AML-193 (cell line): ENCODE measurements at regions not wholly inside any gene's neighbourhood (a gene's known extent, or its start where the extent isn't known, plus 50 kb on each side); places are given as distances from the start of the nearest gene placed in this dataset.

Experiments
- DNase-seq, 2 experiments: peaks; one replicate each; lab custom pipeline; 2025; lab: John Stamatoyannopoulos, UW

DNA sequence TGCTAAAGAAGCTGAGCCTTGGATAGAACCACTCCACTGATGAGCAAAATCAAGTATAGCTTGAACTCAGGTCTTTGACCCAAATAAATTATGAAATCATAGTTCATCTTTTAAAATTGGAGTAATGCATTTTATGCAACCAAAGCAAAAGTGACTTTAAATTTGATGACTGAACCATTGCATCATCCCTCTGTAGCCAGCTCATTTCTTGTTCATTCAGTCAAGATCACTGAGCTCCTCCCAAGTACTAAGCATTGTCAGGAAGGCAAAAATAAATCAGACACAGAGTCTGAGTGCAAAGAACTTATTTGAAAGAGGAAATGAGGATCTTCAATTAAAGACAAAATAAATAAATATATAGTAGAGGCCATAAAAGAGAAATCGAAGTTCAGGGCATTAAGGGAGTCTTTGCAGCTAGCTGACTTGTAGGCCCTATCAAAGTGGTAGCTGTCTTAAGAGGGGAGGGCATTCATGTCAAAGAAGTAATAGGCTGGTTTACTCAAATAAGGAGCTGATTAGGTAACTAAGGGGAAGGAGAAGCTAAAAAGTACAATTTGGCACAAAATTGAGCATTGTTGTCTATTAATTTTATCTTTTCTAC lies 411.8 kb downstream of the MTX2 start:
- no peak for DNase-seq

DNA sequence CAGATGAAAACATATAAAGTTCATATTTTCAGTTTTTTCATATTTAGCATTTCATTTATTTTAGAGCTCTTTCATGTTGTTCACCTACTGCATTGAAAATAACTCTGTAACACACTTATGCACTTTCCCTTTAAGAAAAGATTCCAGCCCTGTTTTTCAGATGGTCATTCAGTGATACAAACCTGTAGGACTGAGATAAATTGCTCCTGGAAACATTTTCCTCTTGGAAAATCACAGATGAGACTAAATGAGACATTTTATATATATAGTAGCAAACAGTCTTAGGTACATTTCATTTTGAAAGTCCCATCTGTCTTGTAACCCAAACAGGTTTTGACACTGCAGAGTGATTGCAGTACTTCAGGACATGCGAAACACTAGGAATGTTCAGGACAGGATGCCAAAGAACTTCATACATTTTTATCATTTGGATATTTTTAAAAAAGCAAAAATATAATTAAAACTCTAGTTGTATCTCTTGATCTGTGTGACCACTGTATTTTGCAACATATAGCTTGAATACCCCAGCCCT lies 412.4 kb downstream of the MTX2 start:
- no peak for DNase-seq

GRCh38 chr2:176682278-176682677 lies 413.0 kb downstream of the MTX2 start:
- DNase-seq: no peak

DNA sequence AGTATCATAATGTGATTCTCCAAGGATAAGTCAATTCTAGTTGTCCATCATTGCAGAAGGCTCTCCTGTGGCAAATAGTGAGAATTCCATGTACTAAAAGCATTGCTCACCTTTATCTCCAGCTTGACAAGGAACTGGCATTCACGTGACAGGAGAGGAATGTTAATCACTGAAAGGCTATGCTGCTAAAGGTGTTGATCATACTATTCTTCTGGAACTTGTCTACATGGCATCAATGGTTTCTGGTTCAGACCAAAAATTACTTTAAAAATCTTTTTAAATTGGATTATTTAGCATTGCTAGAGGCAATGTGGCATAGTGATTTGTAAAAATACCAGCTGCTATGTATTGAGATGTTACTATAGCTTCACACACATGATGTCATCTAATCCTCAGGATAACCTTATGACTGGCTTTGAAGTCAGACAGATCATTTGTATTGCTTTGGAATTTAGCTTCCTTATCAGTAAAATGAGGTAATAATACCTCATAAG lies 414.4 kb downstream of the MTX2 start:
- no peak for DNase-seq

GRCh38 chr2:176685908-176686307 lies 416.7 kb downstream of the MTX2 start:
- no peak for DNase-seq

DNA sequence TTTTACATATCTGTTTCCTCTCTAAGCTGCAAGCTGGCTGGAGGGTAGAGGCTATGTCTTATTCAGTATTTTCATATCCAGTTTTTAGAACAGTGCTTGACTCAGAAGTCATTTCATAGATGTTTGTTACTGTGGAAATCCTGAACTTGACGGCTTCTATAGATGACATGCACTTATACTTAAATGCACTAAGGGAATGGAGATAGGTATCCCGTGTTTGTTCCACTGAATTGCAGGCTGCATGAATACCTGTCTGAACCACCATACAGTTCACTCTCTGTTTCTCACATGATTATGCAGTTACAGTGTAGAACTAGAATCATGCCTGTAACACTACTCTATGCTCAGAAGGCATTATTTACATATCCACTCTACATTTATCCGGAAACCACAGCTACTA lies 417.1 kb downstream of the MTX2 start:
- DNase-seq: no peak

DNA sequence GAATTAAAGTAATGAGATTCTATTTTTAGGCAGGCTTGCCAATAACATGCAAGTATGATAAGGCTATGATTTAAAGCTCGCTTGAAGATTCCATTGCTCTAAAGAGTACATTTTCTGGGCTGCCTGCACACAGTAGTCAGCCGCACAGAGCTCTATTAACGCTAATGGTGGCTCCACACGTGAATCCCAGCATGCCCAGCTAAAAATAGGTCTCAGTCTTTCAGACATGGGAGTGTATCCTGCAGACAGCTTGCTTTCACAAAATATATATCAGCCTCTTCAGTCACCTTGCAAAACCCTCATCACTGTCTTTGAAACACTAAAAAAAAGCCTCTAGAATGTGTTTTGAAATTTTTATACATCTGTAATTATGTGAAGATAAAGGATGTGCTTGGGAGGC lies 418.1 kb downstream of the MTX2 start:
- no peak for DNase-seq

DNA sequence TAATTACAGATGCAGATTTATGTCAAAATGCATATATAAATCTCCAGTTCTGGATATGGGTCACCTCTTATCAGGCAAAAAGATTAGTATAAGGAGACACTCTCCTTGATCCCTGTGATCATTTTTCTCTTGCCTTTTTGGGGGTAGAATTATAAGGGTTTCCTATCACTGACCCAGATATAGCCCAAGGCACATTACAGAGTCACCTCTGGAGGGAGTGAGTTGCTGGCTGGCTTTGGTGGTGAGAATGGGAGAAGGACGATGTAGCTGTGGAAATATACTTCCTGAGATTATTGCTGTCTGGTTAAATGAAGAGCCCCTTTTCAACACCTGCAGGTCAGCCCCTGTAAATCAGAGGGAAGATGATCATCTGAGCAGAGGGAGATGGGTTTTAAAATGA lies 418.7 kb downstream of the MTX2 start:
- DNase-seq: no peak

GRCh38 chr2:176689711-176690110 lies 420.5 kb downstream of the MTX2 start:
- DNase-seq: no peak

GRCh38 chr2:176691471-176691870 lies 422.2 kb downstream of the MTX2 start:
- DNase-seq: no peak

DNA sequence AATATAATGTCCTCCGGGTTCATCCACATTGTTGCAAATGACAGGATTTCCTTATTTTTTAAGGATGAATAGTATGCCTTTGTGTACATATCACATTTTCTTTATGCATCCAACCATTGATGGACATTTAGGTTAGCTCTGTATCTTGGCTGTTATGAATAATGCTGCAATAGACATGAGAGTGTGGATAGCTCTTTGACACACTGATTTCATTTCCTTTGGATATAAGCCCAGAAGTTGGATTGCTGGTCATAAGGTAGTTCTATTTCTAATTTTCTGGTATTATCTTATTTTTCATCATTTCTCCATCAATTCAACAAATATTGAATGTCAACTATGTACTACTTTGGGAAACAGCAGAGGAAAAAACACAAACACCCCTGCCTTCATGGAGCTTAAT lies 423.3 kb downstream of the MTX2 start:
- DNase-seq: no peak

GRCh38 chr2:176699098-176699497 lies 429.9 kb downstream of the MTX2 start:
- no peak for DNase-seq

GRCh38 chr2:176699644-176700043 lies 430.4 kb downstream of the MTX2 start:
- DNase-seq: no peak

DNA sequence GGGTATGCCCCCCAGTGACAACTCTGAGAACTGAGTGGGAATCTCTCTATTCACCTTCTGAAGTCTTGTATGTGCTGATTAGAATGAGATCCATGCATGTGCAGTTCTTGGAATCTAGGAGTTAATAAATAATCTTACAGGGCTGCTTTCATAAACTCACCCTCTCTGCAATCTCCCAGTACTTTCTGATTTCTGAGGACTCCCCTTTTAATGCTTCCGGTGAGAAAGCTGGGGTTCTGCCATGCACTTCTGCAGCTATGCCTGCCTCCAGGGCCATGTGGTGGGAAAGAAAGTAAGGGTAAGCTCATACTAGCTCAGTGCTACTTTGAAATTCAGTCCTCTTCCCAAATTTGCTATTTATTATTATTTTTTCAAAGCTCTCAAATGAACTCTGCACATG lies 432.9 kb downstream of the MTX2 start:
- DNase-seq: no peak

DNA sequence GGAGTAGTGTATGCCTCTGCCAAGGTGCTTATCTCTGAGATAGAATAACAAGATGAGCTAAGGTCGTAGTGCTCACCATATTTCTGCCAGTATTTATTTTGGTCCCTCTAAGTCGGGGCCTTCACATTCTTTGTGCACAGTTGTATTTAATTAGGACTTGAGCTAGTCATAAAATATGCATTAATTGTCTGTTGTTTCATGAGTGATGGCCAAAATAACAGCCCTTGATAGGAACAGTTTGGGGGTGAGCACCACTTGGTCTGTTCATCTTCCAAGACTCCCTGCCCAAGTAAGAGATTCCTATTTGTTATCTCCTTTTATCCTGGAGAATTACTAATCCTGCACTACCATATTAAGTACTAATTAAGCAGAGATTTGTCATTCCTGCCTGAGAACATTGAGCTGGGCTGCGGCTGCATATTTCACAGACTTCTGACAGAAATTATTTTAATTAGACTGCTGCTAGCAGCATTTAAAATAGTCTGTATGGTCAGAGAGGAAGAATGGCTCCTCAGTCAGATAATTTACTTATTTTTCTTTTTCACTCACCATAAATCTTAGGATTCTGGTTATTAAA lies 435.1 kb downstream of the MTX2 start:
- DNase-seq: no peak

DNA sequence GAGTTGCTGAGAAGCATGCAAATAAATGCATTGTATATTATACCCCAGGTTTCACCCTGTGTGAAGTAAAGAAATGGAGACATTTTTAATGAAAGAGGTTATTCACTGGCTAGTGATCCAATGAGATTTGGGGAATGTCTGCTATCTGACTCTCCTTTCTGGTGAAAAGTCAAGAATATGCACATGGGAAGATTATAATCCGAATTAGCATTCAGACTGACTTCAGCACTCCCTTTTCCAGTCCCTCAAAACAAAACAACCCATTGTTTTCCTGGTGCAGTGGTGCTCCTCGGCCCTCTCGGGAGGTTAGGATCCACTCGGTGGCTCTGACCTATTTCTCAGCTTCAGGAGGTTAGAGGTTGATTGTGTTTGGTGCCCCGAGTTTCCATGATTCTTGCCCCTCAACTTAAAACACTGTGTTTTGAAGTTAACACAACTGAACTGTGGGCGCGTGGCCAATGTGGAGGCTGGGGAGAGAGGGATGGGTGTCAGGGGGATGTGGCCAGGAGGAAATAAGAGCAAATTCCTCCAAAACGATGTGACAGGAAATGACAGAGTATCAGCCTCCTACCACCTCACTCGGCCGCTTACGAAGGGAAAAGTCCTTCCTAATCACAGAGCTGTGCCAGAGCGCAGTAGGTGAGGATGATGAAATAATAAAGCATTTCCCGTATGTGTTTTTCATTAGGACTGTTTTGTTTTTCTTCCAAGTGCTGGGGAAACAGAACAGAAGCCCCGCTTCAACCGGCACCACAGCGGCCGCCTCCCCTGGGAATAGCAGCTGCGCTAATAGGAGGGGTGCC lies 440.1 kb downstream of the MTX2 start:
- DNase-seq: no peak

GRCh38 chr2:176709991-176710390 lies 440.7 kb downstream of the MTX2 start:
- no peak for DNase-seq

DNA sequence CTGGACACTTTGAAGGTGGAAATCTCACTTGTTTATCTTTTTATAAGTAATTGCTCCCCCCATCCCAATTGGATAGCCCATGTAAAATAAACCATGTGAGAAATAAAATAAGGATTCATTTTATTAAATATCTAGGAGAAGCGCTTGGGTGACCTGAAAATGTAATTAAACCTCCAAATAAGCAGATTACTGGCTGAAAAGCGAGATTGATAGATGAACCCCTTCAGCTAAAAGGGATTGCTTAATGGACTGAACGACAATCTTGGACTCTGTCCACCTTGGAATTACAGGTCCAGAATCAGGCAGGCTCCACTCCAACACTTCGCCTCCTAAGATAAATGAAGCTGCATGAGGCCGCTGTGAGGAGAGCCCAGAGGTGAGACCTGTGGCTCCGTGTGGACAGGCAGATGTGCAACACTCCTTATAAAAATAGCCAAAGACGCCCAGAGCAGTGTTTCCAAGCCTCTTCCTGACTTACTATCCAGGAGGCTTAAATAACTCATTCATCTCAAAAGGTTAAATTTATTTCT lies 441.5 kb downstream of the MTX2 start:
- no peak for DNase-seq

DNA sequence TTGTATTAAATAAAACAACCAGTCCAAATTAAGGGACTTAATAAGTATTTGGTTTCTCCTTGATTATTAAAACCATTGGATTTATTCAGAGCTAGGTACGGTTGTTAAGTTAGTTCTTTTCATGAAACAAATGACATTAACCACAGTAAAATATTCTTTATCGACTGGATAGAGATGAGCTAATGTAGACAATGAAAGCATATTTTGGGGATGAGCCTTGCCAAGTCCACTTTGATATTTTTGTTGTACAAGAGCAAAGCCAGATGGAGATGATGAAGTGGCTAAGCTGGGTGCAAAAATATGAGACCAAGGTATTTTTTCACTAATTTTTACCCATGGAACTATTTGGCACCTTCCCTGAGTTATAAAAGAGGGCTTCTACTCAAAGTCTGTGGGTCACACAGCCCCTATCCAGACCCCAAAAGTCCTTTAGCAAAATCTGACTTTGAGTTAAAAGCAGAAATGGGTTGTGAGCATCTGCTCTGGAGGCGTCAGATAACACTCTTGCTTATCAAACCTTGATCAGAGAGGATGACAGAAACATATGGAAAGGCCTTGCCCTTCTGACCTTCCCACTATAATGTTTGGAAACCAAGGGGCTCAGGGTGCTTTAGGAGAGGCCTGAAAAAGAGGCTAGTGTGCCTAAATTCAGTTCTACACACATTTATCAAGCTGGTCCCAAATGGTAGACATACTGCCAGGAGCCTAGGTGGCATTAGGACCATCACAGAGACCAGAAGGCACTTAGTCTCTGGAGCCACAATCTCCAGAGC lies 456.8 kb downstream of the MTX2 start:
- DNase-seq: no peak

DNA sequence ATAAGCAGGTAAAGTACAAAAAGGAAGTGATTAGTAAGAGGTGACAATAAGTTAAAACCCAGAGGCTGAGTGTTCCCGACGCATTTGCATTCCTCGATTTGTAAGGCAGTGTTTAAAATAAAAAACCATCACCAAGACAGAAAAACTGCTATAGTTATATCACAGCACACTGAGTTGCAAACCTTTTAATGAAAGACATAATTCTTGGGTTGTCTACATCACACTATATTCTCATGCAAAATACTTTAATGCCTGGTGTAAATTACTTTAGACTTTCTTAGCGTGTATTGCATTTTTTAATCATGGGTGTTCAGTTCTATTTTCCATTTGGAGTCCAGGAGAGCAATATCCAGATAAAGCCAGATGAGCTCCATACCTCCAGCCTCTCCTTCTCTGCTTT lies 458.5 kb downstream of the MTX2 start:
- DNase-seq: no peak

DNA sequence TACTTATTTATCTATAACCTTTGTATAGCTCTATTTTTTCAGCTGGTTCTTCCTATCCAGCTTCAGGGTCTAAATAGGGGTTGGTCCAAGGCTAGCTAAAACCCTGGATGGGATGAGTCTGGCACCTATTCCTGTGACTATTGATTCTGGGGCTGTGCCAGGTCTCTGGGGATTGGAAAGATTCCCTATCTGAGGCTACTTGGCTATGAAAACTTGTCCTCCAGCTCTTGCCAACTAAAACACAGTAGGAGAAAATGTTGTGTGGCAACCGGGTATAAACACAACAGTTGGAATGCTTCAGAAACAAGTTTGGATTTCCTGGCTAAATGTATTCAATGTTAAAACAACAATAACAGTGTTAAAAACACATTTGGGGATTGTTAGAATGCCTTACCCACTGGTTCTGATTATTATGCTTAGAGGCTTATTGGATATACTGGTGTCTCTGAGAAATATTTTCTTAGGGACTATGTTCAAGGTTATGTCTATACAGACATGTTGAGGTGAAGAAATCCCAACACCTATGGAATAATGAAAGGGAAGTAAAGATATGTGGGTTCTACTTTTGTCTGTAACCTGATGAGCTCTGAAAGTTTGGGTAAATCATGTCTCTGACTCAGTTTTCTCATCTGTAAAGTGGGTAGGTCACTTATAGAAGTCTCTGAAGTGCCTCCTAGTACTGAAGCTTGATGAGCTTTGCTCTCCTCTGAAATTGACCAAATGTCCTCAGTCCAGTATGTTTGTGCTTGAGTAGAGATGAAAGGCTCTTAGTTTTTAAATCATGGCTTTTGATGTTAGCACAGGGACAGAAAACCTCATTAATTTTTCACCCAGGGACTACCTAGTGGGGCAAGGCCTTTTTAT lies 460.7 kb downstream of the MTX2 start:
- DNase-seq: no peak
